ENCODE measurements at regions not wholly inside any gene's neighbourhood (a gene's known extent, or its start where the extent isn't known, plus 50 kb on each side); places are given as distances from the start of the nearest gene placed in this dataset.
A peak's percentile ranks its signal among the peaks of the same experiment; 100 is the strongest.

DNA sequence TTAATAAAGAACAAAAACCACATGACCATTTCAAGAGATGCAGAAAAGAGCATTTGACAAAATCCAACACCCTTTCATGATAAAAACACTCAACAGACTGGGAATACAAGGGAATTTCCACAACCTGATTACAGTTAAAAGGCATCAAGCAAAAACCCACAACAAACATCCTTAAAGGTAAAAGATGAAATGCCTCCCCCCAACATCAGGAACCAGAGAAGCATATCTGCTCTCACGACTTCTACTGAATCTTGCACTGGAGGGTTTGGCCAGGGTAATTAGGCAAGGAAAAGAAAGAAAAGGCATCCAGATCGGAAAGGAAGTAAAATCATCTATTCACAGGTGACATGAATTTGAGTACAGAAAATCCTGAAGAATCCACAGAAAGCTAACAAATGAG, 59.5 kb upstream of the SFMBT2 start:
- intact Hi-C loops (cut with DNase I; ENCODE audit: low total_unique reads): no loop called here

DNA sequence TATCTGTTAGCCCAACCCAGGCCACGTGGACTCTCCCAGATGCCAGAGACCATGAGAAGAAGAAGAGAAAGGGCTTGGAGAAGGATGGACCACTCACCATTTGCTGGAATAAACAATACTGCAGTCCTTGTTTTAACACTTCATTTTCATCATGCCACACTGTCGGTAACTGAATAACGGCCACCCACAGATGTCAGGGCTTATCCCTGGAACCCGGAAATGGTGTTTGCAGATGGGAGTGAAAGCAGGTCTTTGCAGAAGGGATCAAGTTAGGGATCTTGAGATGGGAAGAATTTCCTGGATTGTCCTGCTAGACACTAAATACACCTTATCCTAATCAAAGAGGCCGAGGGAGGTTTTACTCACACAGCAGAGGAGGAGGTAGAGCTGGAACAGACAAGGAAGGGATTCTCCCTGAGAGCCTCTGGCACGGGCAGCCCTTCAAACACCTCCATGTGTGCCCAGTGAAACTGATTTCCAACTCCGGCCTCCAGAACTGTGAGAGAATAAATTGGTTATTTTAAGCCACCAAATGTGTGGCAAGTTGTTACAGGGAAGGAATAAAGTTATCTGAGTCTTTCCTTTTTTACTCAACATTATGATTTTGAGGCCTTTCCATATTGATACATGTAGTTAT, 56.3 kb upstream of the SFMBT2 start:
- 77 to 79% methylated on average over 7 of the region's 7 CpGs for WGBS, 2 donors
- intact Hi-C loops (cut with DNase I; ENCODE audit: low total_unique reads): no loop called here
- no peak for TF ChIP-seq POLR2A (IDR thresholded peaks at IDR 0.05)
- TF ChIP-seq, protein P1, sequence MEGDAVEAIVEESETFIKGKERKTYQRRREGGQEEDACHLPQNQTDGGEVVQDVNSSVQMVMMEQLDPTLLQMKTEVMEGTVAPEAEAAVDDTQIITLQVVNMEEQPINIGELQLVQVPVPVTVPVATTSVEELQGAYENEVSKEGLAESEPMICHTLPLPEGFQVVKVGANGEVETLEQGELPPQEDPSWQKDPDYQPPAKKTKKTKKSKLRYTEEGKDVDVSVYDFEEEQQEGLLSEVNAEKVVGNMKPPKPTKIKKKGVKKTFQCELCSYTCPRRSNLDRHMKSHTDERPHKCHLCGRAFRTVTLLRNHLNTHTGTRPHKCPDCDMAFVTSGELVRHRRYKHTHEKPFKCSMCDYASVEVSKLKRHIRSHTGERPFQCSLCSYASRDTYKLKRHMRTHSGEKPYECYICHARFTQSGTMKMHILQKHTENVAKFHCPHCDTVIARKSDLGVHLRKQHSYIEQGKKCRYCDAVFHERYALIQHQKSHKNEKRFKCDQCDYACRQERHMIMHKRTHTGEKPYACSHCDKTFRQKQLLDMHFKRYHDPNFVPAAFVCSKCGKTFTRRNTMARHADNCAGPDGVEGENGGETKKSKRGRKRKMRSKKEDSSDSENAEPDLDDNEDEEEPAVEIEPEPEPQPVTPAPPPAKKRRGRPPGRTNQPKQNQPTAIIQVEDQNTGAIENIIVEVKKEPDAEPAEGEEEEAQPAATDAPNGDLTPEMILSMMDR (IDR thresholded peaks at IDR 0.05): no peak
- DNase-seq (ENCODE audit: low spot score in 2 of 2): no peak
- no peak overlapping the region for H3K4me3 ChIP-seq (ENCODE audit: low read depth, poor library complexity, severe bottlenecking)

More for the DNA sequence above, 59.5 kb upstream of the SFMBT2 start:
- H3K4me3 ChIP-seq (ENCODE audit: low read depth, poor library complexity, severe bottlenecking): no peak overlapping the region
- WGBS, 2 donors: 71 to 76% methylated on average over 2 of the region's 2 CpGs
- DNase-seq (ENCODE audit: low spot score in 2 of 2): no peak
- TF ChIP-seq, protein P1 (IDR thresholded peaks at IDR 0.05): no peak
- TF ChIP-seq POLR2A (IDR thresholded peaks at IDR 0.05): no peak

DNA sequence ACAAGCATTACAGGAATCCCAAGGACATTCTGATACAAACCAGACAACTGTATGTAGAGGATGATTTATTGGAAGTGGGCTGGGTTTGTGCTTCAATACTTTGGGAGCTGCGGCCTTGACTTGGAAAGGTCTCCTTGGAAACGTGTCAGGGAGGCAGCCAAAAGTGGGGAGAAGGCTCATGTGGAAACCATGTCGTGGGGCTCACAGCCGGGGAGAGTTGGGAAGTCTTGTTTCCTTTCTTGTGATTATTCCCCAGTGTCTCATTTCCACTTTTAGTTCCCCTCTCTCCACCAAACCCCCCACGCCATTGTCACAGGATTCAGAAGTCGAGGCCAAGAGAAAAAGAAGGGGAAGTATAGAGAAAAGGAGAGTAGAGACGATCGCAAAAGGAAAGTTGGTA, 53.9 kb upstream of the SFMBT2 start:
- peak in 1 of 2 donors; percentile 74 for DNase-seq (ENCODE audit: low spot score in 2 of 2)
- TF ChIP-seq, protein P1 (IDR thresholded peaks at IDR 0.05): no peak
- TF ChIP-seq POLR2A (IDR thresholded peaks at IDR 0.05): no peak
- H3K4me3 ChIP-seq (ENCODE audit: low read depth, poor library complexity, severe bottlenecking): no peak overlapping the region
- 73 to 74% methylated on average over 8 of the region's 8 CpGs for WGBS, 2 donors
- intact Hi-C loops (cut with DNase I; ENCODE audit: low total_unique reads): no loop called here
